A673 (cell line): ENCODE measurements at regions not wholly inside any gene's neighbourhood (a gene's known extent, or its start where the extent isn't known, plus 50 kb on each side); places are given as distances from the start of the nearest gene placed in this dataset.

Experiments used
- BruUV-seq: library from RNA; stranded (reverse); fragments of 400-500 nt; replicated peaks from 2 replicates; lab custom pipeline; 2021; lab: Mats Ljungman, UMichigan
- CTCF ChIA-PET: fragments of 300-600 bp; sonication (Branson Sonifier 250); formaldehyde crosslinking; loops from one replicate; lab custom pipeline; 2022; ENCODE audit warnings: antibody characterized with exemption; lab: Charles Lee
- POLR2A ChIA-PET: fragments of 300-600 bp; sonication (Branson Sonifier 250); formaldehyde crosslinking; loops from one replicate; lab custom pipeline; 2022; ENCODE audit warnings: antibody characterized with exemption; ENCODE audit not compliant: low non-redundant PET; lab: Charles Lee
- DNase-seq: peaks from one replicate; pipeline ENCODE4 v3.0.0-alpha.2; 2015; ENCODE audit warnings: low spot score
- H3K27ac ChIP-seq: fragments of 200-600 bp; sonication (generic); 2 replicates; pipeline ENCODE4 v1.5.1; 2016; ENCODE audit warnings: mixed run types, low read depth, mild to moderate bottlenecking, mixed read lengths, antibody characterized with exemption, low read length; ENCODE audit not compliant: poor library complexity, severe bottlenecking
- H3K27me3 ChIP-seq: fragments of 200-600 bp; sonication (generic); replicated peaks from 2 replicates; pipeline ENCODE4 v1.6.1; 2017; ENCODE audit warnings: mixed run types, low read depth, mild to moderate bottlenecking, mixed read lengths, antibody characterized with exemption, low read length; ENCODE audit not compliant: insufficient read depth, poor library complexity
- H3K36me3 ChIP-seq: fragments of 200-600 bp; sonication (generic); 2 replicates; pipeline ENCODE4 v1.6.1; 2016; ENCODE audit warnings: mixed run types, mild to moderate bottlenecking, mixed read lengths, antibody characterized with exemption, low read length; ENCODE audit not compliant: insufficient read depth, poor library complexity, severe bottlenecking
- H3K4me1 ChIP-seq: fragments of 200-600 bp; sonication (generic); 2 replicates; pipeline ENCODE4 v1.6.1; 2017; ENCODE audit warnings: mixed run types, mild to moderate bottlenecking, mixed read lengths, antibody characterized with exemption, low read length; ENCODE audit not compliant: insufficient read depth, poor library complexity, severe bottlenecking
- H3K4me3 ChIP-seq: fragments of 200-600 bp; sonication (generic); 2 replicates; pipeline ENCODE4 v1.5.1; 2016; ENCODE audit warnings: low read depth, mixed run types, mild to moderate bottlenecking, mixed read lengths, low read length; ENCODE audit not compliant: poor library complexity, severe bottlenecking
- H3K9me3 ChIP-seq: fragments of 200-600 bp; sonication (generic); 2 replicates; pipeline ENCODE4 v1.6.1; 2016; ENCODE audit warnings: mixed run types, low read depth, mild to moderate bottlenecking, mixed read lengths, antibody characterized with exemption, low read length; ENCODE audit not compliant: poor library complexity, severe bottlenecking
- EZH2 ChIP-seq: fragments of 200-600 bp; sonication (generic); IDR thresholded peaks from 2 replicates; pipeline ENCODE4 v1.6.1; 2017; ENCODE audit warnings: borderline replicate concordance, low read depth, mild to moderate bottlenecking, mixed read lengths, antibody characterized with exemption, low read length; ENCODE audit not compliant: poor library complexity, severe bottlenecking
- intact Hi-C: fragments of 100-400 bp; cut with micrococcal nuclease; formaldehyde crosslinking; loops from one replicate; pipeline ENCODE4 v1.10.0; 2022; ENCODE audit not compliant: unreplicated experiment
- TF ChIP-seq, protein P1 (sequence below): fragments of 300-800, 200-600 bp; sonication (generic); conservative IDR thresholded peaks from 2 replicates; pipeline ENCODE4 v1.5.1; 2017; ENCODE audit warnings: low read depth, mild to moderate bottlenecking, antibody characterized with exemption, low read length, moderate library complexity, mixed read lengths

DNA sequence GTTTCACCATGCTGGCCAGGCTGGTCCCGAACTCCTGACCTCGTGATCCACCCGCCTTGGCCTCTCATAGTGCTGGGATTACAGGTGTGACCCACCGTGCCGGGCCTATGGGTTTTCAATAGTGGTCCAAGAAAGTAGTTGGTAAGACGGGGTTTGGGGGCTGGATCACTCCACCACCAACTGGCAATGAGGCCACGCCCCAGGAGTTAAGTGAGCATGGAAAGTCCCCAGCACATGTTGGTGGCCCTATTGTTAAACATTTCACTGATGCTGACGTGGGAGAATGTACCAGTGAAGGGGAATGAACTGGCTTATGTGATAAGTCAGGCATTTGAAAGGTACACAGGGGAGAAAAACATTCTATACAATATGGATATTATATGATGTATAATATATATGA is 80.4 kb downstream of the CHRD start:
- no TSS peak for BruUV-seq
- ChIA-PET POLR2A (no interaction called here), CTCF (interaction anchor here (0.9 kb wide), 1 partner anchor 8 kb away, joined by 8 read pairs; no protein-coding TSS in a partner anchor)
- H3K4me3 ChIP-seq: no peak overlapping the region
- no peak for TF ChIP-seq EZH2
- TF ChIP-seq, protein P1, sequence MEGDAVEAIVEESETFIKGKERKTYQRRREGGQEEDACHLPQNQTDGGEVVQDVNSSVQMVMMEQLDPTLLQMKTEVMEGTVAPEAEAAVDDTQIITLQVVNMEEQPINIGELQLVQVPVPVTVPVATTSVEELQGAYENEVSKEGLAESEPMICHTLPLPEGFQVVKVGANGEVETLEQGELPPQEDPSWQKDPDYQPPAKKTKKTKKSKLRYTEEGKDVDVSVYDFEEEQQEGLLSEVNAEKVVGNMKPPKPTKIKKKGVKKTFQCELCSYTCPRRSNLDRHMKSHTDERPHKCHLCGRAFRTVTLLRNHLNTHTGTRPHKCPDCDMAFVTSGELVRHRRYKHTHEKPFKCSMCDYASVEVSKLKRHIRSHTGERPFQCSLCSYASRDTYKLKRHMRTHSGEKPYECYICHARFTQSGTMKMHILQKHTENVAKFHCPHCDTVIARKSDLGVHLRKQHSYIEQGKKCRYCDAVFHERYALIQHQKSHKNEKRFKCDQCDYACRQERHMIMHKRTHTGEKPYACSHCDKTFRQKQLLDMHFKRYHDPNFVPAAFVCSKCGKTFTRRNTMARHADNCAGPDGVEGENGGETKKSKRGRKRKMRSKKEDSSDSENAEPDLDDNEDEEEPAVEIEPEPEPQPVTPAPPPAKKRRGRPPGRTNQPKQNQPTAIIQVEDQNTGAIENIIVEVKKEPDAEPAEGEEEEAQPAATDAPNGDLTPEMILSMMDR: no peak
- intact Hi-C loops: no loop called here
- DNase-seq: no peak
- H3K36me3 ChIP-seq: no peaks in the 10 kb centered on the region
- no peak overlapping the region for H3K27ac ChIP-seq
- H3K27me3 ChIP-seq: no peaks in the 10 kb centered on the region
- H3K9me3 ChIP-seq: no peaks in the 10 kb centered on the region
- H3K4me1 ChIP-seq: no peaks in the 10 kb centered on the region

DNA sequence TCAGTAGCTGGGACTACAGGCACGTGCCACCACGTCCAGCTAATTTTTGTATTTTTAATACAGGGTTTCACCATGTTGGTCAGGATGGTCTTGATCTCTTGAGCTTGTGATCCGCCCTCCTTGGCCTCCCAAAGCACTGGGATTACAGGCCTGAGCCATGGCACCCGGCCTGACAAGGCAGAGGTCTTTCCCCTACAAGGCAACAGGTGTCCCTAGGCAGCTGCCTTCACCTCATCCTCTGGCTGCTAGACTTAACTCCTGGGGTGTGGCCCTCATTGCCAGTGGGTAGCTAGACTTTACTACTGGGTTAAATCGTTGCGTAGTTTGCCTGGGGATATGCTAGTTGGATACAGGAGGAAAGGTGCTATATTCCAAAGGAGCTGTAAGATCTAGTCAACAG is 81.4 kb downstream of the CHRD start:
- DNase-seq: no peak
- Histone ChIP-seq H3K4me1 (no peaks in the 10 kb centered on the region), H3K36me3 (no peaks in the 10 kb centered on the region), H3K27ac (no peak overlapping the region), H3K9me3 (no peaks in the 10 kb centered on the region), H3K27me3 (no peaks in the 10 kb centered on the region), H3K4me3 (no peak overlapping the region)
- ChIA-PET POLR2A (no interaction called here), CTCF (interaction anchor here (0.7 kb wide), 1 partner anchor 59 kb away, joined by 3 read pairs; no protein-coding TSS in a partner anchor)
- no TSS peak for BruUV-seq
- TF ChIP-seq, protein P1: no peak
- no peak for TF ChIP-seq EZH2
- intact Hi-C loops: no loop called here

DNA sequence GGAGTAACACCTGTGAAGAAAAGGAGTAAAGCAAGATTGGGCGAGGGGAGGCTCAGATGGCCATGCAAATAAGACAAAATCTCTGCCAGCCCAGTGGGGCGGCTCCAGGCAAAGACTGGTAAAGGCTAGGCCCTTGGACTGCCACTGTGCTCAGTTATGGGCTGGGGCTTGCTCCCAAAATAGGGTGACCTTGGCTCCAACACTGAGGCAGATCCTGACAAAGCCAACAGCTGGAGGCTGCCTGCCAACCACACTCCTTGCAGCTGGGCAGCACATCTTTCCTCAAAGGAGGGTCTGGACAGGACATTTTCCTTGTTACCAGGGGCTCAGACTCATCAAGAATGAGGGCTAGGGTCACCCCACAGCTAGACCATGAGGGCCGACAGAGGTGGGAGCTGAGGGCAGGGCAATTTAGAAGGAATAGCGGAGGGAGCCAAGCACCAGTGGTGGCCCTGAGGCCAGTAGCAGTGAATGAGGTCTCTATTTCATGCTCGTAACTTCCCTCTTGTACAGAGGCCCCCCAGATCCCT is 86.1 kb downstream of the CHRD start:
- CTCF ChIA-PET: no interaction called here

More for the DNA sequence above, 86.1 kb downstream of the CHRD start:
- no peaks in the 10 kb centered on the region for H3K36me3 ChIP-seq
- peaks cover under 1% of the 10 kb centered on the region for H3K27me3 ChIP-seq
- H3K27ac ChIP-seq: no peak overlapping the region
- H3K4me1 ChIP-seq: no peaks in the 10 kb centered on the region
- POLR2A ChIA-PET: no interaction called here
- no TSS peak for BruUV-seq
- H3K9me3 ChIP-seq: no peaks in the 10 kb centered on the region
- DNase-seq: no peak
- no peak for TF ChIP-seq EZH2
- TF ChIP-seq, protein P1: no peak
- intact Hi-C loops: loop anchor here (5.0 kb wide), 1 partner anchor 94 kb away; no protein-coding TSS in a partner anchor
- no peak overlapping the region for H3K4me3 ChIP-seq
